ENCODE measurements at regions not wholly inside any gene's neighbourhood (a gene's known extent, or its start where the extent isn't known, plus 50 kb on each side); places are given as distances from the start of the nearest gene placed in this dataset.

DNA sequence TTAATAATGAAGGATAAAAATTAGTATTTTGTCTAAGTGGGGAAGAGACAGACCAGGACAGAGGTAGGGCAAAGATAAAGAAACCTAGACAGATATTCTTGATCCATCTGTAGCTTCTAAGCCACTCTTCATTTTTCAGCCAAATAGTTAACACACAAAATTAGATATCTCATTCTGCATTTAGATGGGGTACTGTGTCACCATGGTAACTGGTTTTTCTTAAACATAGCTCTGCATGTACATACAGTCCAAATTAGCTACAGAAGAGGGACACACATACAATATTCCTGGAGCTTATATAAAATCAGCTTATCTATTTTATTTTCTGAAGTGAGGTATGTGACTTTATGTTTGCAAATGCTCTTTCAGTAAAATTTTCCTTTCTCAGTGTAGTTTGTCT is 393.7 kb downstream of the PPP3CA start:
- H3K27ac ChIP-seq, result no peak overlapping the region
- ChIA-PET POLR2A (ENCODE audit: low non-redundant PET) (no interaction called here), CTCF (interaction anchor here (0.7 kb wide), 1 partner anchor 414 kb away, joined by 3 read pairs; no protein-coding TSS in a partner anchor)
- TF ChIP-seq CTCF (conservative IDR thresholded peaks at IDR 0.05; ENCODE audit: low read depth), result no peak
- DNase-seq (ENCODE audit: low spot score), result no peak

- DNase-seq (ENCODE audit: low spot score), result no peak
- no peak overlapping the region for H3K27ac ChIP-seq
- POLR2A ChIA-PET (ENCODE audit: low non-redundant PET), result no interaction called here
- TF ChIP-seq CTCF (conservative IDR thresholded peaks at IDR 0.05; ENCODE audit: low read depth), result no peak
- CTCF ChIA-PET, result no interaction called here
Observed at GRCh38 chr4:100952590-100952989, 394.7 kb downstream of the PPP3CA start.

DNA sequence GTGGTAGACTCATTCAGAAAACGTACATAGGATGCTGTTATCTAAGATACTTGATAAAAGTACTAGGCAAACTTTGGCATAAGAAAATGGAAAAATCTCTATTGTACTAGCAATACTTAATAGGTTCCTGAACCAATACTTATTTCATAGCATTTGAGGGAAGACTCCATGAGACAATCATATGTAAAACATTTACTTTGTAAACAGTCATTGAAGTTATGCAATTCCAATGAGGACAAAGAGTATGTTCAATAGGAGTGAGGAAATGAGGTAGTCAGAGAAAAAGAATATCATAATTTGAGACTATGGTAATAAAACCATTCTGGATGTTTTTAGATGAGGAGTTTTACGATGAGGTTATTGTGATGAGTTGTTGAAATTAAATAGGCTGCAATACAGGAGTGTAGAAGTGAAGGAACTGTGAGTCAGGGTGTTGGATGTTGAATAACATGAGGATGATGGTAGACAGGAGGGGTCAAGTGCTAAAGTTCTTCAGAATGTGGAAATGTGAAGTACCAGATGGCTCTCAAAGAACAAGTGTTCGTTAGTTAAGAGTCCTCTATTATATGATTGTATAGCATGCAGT is 397.9 kb downstream of the PPP3CA start:
- CTCF ChIA-PET, result interaction anchor here (0.6 kb wide), 1 partner anchor 973 kb away, joined by 7 read pairs; no protein-coding TSS in a partner anchor
- POLR2A ChIA-PET (ENCODE audit: low non-redundant PET), result no interaction called here
- DNase-seq (ENCODE audit: low spot score), result no peak
- H3K27ac ChIP-seq, result no peak overlapping the region
- no peak for TF ChIP-seq CTCF (conservative IDR thresholded peaks at IDR 0.05; ENCODE audit: low read depth)

DNA sequence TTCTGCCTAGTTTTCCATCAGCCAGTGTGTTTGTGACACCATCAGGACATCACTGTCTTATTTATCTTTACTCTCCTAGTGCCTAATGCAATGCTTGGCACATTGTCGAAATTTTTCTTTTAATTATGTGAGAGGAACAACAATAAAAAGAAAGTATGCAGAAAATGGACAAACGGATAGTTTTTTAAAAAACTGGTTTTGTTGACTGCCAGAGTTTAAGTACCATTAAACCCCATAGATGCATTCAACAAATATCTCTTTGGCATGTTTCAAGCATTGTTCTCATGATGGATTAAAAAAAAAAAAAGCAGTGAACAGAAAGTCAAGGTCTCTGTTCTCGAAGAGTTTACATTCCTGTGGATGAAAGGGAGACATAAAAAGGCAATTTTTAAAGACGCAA is 398.4 kb downstream of the PPP3CA start:
- no peak for DNase-seq (ENCODE audit: low spot score)
- ChIA-PET POLR2A (ENCODE audit: low non-redundant PET) (no interaction called here), CTCF (no interaction called here)
- no peak overlapping the region for H3K27ac ChIP-seq
- TF ChIP-seq CTCF (conservative IDR thresholded peaks at IDR 0.05; ENCODE audit: low read depth), result no peak

DNA sequence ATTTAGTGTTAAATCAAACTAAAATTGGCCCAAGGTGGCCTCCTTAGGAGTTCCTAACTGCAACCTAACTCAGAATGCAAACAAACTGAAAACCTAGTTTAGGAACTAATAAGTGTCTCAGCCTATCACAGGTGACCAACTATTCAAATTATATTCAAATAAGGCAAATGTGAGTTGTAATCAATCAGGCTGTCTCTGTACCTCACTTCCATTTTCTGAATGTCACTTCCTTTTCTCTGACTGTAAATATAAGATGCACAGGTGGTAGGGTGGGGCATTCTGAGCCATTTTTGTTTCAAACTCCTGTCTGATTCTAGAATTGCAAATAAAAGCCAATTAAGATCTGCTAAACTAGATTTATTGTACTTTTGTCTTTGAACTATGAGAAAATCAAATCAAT is 401.5 kb downstream of the PPP3CA start:
- no peak for TF ChIP-seq CTCF (conservative IDR thresholded peaks at IDR 0.05; ENCODE audit: low read depth)
- POLR2A ChIA-PET (ENCODE audit: low non-redundant PET), result no interaction called here
- H3K27ac ChIP-seq, result no peak overlapping the region
- CTCF ChIA-PET, result no interaction called here
- DNase-seq (ENCODE audit: low spot score), result no peak

- DNase-seq (ENCODE audit: low spot score), result no peak
- TF ChIP-seq CTCF (conservative IDR thresholded peaks at IDR 0.05; ENCODE audit: low read depth), result no peak
- POLR2A ChIA-PET (ENCODE audit: low non-redundant PET), result no interaction called here
- H3K27ac ChIP-seq, result no peak overlapping the region
- CTCF ChIA-PET, result no interaction called here
Observed at GRCh38 chr4:100938698-100939097, 408.6 kb downstream of the PPP3CA start.
